C4-2B (cell line): ENCODE measurements at regions not wholly inside any gene's neighbourhood (a gene's known extent, or its start where the extent isn't known, plus 50 kb on each side); places are given as distances from the start of the nearest gene placed in this dataset.
"Not testable (repeated sequence)": the region's sequence is repeated elsewhere in the genome, so short reads cannot be mapped to it uniquely, and the experiment has no call there.

Experiments used
- H3K27ac ChIP-seq: fragments of 450-650 bp; 2 replicates; pipeline ENCODE4 v1.5.1; 2017
- ZFX ChIP-seq: fragments of 450-650 bp; IDR thresholded peaks from 2 replicates; pipeline ENCODE4 v1.6.1; 2017
- TF ChIP-seq, protein P1 (sequence below): fragments of 450-650 bp; conservative IDR thresholded peaks from 2 replicates; pipeline ENCODE4 v1.5.1; 2017; ENCODE audit warnings: mild to moderate bottlenecking

DNA sequence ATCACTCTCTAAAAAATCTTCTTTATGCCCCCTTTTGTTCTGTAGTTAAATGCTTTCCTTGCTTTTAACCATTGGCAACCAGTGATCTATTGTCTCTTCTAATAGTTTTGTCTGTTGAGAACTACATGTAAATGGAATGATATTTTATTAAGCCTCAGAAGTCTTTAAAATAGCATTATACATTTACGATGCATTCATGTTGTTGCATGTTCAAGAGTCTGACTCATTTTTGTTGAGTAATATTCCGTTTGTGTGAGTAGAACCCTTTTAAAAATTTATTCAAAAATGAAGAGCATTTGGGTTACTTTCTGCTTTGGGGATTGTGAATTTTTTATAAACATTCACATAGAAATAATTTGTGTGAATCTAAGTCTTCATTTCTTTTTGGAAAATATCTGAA, 1352.9 kb downstream of the NCAM2 start:
- H3K27ac ChIP-seq: no peak overlapping the region
- TF ChIP-seq ZFX: no peak
- TF ChIP-seq, protein P1, sequence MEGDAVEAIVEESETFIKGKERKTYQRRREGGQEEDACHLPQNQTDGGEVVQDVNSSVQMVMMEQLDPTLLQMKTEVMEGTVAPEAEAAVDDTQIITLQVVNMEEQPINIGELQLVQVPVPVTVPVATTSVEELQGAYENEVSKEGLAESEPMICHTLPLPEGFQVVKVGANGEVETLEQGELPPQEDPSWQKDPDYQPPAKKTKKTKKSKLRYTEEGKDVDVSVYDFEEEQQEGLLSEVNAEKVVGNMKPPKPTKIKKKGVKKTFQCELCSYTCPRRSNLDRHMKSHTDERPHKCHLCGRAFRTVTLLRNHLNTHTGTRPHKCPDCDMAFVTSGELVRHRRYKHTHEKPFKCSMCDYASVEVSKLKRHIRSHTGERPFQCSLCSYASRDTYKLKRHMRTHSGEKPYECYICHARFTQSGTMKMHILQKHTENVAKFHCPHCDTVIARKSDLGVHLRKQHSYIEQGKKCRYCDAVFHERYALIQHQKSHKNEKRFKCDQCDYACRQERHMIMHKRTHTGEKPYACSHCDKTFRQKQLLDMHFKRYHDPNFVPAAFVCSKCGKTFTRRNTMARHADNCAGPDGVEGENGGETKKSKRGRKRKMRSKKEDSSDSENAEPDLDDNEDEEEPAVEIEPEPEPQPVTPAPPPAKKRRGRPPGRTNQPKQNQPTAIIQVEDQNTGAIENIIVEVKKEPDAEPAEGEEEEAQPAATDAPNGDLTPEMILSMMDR: no peak

DNA sequence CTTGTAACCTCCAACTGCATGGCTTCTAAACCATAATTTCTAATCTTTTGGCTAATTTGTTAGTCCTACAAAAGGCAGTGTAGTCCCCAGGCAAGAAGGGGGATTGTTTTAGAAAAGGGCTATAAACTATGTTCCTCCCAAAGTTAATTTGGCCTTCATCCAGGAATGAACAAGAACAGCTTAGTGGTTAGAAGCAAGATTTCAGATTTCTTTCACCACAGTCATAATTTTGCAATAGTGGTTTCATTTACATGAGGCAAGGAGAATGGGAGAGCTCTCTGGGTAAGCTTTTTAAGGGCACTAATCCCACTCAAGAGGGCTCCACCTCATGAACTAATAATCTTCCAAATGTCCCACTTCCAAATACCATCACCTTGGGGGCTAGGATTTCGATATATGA, 1353.9 kb downstream of the NCAM2 start:
- TF ChIP-seq, protein P1: no peak
- TF ChIP-seq ZFX: no peak
- H3K27ac ChIP-seq: no peak overlapping the region

DNA sequence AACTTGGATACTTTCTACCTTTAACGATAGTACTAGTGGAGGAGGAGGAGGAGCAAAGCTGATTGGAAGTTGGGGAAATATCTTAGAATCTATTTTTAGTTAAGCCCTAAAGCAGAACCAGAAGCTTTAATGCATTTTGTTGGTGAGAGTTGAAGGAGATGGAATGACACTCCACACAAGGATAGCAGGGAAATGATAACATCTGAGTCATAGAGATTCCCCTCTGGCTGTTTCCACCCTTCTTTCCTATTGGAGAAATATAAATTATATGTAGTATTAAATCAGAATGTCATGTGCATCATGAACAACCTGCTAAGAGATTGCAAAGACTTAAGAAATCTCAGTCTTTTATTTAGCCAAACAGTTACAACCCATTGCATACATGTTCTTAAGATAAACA, 1357.7 kb downstream of the NCAM2 start:
- no peak for TF ChIP-seq ZFX
- TF ChIP-seq, protein P1: no peak

DNA sequence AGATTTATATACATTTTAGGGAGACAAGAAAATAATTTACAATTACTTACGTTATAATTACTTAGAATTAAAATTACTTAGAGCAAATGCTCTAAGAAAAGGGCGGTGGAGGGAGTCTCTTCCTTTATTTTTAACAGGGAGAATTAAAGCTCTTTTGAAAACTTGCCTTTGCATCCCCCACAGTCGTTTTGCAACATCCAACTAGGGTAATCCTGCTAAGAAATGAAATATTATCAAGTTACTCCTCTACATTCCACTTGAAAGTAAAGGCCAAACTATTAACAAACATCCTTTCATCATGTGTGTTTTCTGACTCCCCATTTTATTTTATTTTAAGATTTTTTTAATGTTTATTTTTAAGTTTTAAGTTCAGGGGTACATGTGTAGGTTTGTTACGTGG, 1358.5 kb downstream of the NCAM2 start:
- H3K27ac ChIP-seq: no peak overlapping the region
- TF ChIP-seq, protein P1: no peak
- TF ChIP-seq ZFX: no peak

More for the DNA sequence above, 1357.7 kb downstream of the NCAM2 start:
- H3K27ac ChIP-seq: no peak overlapping the region

DNA sequence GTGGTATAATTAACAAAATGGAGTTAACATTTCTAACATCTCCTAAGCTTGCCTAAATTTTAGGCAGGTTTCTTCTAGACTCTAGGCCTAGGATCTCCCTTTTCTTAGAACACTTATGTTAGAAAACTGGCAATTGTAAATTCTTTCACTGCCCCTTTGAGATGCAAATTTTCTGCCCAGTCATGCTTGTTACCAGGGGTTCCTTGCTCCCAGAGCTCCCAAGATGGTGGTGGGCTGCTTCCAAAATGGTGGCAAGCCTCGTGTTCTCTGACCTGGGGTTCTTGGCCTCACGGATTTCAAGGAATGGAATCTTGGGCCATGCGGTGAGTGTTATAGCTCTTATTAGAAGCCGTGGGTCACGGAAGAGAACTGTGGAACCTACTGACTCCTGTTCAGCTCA, 1361.4 kb downstream of the NCAM2 start:
- not testable (repeated sequence) for H3K27ac ChIP-seq

DNA sequence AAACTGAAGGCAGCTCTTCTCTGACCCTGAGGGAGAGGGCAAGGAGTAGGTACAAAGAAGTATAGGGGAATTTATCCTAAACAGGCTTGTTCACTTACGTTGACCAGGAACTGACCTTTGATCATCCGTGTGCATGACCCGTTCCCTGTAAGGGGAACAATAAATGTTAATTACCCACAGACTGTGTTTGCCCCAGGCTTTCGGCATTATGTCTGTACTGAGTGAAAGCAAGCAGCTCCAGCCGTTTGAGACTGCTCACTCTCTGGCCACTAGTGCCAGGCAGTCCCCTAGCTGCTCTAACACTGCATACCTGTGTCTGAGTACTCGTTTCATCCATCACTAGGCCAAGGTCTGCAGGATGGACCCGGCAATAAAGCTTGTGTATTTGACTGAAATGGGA, 1365.3 kb downstream of the NCAM2 start:
- no peak for TF ChIP-seq ZFX
- TF ChIP-seq, protein P1: no peak
- no peak overlapping the region for H3K27ac ChIP-seq

DNA sequence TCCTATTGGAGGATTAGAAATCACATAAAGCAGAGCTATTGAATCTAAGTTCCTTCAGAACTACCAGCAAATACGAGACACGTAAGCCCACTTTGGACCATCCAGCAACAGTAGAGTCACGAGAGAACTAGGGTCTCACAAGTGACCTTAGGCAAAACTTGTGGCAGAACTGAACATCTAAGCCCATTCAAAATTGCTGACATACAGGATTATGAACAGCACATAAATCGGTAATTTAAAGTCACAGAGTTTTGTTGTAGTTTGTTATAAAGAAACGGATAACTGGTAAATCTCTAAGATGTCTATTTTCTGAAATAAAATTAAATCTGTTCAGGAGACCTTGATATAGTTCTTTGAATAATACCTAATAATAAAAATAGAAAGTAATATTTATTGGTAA, 1366.0 kb downstream of the NCAM2 start:
- TF ChIP-seq ZFX: no peak
- TF ChIP-seq, protein P1: no peak

DNA sequence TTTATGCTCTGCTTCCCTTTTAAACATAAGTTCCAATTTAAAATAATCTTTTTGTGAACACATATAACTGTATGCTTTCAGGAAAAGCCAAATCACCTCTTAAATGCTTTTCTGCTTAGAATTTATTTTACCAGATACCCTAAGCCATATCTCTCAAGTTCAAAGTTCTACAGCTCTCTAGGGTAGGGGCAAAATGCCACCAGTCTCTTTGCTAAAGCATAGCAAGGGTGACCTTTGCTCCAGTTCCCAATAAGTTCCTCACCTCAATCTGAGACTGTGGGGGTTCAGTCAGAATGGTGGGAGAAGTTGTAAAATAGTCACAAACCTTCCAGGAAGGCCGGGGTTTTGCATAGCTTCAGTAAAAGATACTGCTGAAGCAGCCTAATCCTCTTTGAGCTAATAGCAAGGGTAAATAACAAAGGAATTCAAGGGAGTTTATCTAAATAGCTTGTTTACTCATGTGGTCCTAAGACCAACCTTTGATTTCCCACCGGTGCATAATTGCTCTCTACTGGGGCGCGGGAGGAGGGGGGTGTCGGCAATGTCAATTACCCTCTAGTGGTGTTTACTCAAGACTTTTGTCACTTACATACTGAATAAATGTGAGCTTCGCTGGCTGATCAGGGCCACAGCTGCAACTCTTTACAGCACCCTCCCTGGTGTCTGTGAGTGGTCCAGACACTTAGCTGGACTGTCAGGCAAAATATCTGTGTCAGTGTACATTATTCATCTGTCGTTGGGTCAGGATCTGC, 1376.2 kb downstream of the NCAM2 start:
- no peak for TF ChIP-seq ZFX
- TF ChIP-seq, protein P1: no peak
- H3K27ac ChIP-seq: no peak overlapping the region

More for the DNA sequence above, 1366.0 kb downstream of the NCAM2 start:
- H3K27ac ChIP-seq: no peak overlapping the region

DNA sequence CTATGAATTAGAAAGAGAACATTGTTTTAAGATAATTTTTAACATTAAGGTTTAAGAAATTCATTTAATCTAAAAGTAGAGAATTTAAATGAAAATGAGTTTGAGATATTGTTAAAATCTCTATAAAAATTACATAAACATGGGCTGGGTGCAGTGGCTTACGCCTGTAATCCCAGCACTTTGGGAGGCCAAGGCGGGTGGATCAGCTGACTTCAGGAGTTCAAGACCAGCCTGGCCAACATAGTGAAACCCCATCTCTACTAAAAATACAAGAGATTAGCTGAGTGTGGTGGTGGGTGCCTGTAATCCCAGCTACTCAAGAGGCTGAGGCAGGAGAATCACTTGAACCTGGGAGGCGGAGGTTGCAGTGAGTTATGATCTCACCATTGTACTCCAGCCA, 1379.6 kb downstream of the NCAM2 start:
- not testable (repeated sequence) for H3K27ac ChIP-seq
